HUES48 (cell line): ENCODE measurements at regions not wholly inside any gene's neighbourhood (a gene's known extent, or its start where the extent isn't known, plus 50 kb on each side); places are given as distances from the start of the nearest gene placed in this dataset.

Source experiments
- H3K27ac ChIP-seq: one replicate; pipeline ENCODE4 v1.7.0; 2013; ENCODE audit warnings: low read depth, low read length, inconsistent platforms
- H3K27me3 ChIP-seq: 2 replicates; pipeline ENCODE4 v1.6.1; 2013; ENCODE audit warnings: mild to moderate bottlenecking, low read length; ENCODE audit not compliant: control insufficient read depth, insufficient read depth
- H3K36me3 ChIP-seq: 2 replicates; pipeline ENCODE4 v1.6.1; 2013; ENCODE audit warnings: low read length; ENCODE audit not compliant: control insufficient read depth, insufficient read depth
- H3K4me1 ChIP-seq: 2 replicates; pipeline ENCODE4 v1.6.1; 2013; ENCODE audit warnings: mild to moderate bottlenecking, low read length; ENCODE audit not compliant: control insufficient read depth, insufficient read depth
- H3K4me3 ChIP-seq: 2 replicates; pipeline ENCODE4 v1.5.1; 2013; ENCODE audit warnings: mild to moderate bottlenecking, low read depth, low read length
- H3K9ac ChIP-seq: 2 replicates; pipeline ENCODE4 v1.6.1; 2013; ENCODE audit warnings: mild to moderate bottlenecking, low read depth, low read length, moderate library complexity
- H3K9me3 ChIP-seq: 2 replicates; pipeline ENCODE4 v1.6.1; 2013; ENCODE audit warnings: low read length; ENCODE audit not compliant: control insufficient read depth, insufficient read depth

- Histone ChIP-seq H3K9me3 (0 out of 2 replicates have a peak, but pooled peaks cover 3% of the 10 kb centered on the region), H3K4me1 (no peaks in the 10 kb centered on the region), H3K36me3 (no peaks in the 10 kb centered on the region), H3K4me3 (no peak overlapping the region), H3K9ac (no peak overlapping the region), H3K27me3 (no peaks in the 10 kb centered on the region), H3K27ac (no peak overlapping the region)
These were observed 246.7 kb upstream of the CBLB start for GRCh38 chr3:106115557-106115956.

GRCh38 chr3:106116733-106117489 lies 248.1 kb upstream of the CBLB start:
- Histone ChIP-seq H3K27me3 (no peaks in the 10 kb centered on the region), H3K36me3 (no peaks in the 10 kb centered on the region), H3K27ac (no peak overlapping the region), H3K4me1 (no peaks in the 10 kb centered on the region), H3K9me3 (0 out of 2 replicates have a peak, but pooled peaks cover 3% of the 10 kb centered on the region), H3K9ac (no peak overlapping the region), H3K4me3 (no peak overlapping the region)

DNA sequence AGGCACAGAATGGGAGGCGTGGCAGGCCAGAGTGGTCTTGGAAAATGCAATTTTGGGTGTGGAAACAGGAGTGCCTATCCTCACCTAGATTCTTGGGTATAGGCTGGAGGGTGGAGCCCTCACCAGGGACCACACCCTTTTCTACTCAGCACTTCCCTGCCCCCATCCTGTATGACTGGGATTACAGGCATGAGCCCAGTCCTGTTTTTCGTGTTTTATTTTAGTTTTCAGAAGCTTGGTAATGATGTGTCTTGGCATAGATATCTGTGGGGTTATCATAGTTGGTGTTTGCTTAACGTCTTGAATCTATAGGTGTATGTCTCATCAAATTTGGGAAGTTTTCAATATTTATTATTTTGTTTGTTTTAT lies 248.7 kb upstream of the CBLB start:
- H3K9me3 ChIP-seq = 0 out of 2 replicates have a peak, but pooled peaks cover 3% of the 10 kb centered on the region
- no peaks in the 10 kb centered on the region for H3K4me1 ChIP-seq
- H3K27me3 ChIP-seq = no peaks in the 10 kb centered on the region
- H3K9ac ChIP-seq = no peak overlapping the region
- no peak overlapping the region for H3K4me3 ChIP-seq
- H3K36me3 ChIP-seq = no peaks in the 10 kb centered on the region
- H3K27ac ChIP-seq = no peak overlapping the region

DNA sequence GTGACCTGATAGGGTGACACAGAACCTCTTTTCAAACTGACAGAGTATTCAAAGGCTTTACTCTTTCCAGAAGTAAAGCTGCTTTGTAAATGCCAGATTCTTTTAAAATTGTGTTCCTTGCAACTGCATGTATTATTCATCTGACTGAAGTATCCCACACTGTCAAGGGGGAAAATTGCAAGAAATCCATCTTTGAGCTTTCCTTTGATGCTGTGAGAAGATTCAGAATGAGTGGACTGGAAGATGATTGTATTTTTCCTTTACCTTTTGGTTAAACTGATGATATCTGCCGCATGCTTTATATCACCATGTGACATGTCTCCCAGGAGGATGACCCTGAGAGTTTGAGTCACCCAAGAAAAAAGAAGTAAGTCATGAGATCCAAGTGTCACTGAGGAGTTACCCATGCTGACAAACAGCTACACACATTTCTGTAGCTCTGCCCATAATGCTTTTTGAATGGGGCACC lies 250.8 kb upstream of the CBLB start:
- no peaks in the 10 kb centered on the region for H3K4me1 ChIP-seq
- no peaks in the 10 kb centered on the region for H3K36me3 ChIP-seq
- H3K27ac ChIP-seq = no peak overlapping the region
- no peaks in the 10 kb centered on the region for H3K9me3 ChIP-seq
- H3K27me3 ChIP-seq = no peaks in the 10 kb centered on the region
- no peak overlapping the region for H3K4me3 ChIP-seq
- H3K9ac ChIP-seq = no peak overlapping the region

- no peaks in the 10 kb centered on the region for H3K9me3 ChIP-seq
- H3K4me3 ChIP-seq = no peak overlapping the region
- H3K9ac ChIP-seq = no peak overlapping the region
- H3K27ac ChIP-seq = no peak overlapping the region
- H3K4me1 ChIP-seq = no peaks in the 10 kb centered on the region
- no peaks in the 10 kb centered on the region for H3K27me3 ChIP-seq
- no peaks in the 10 kb centered on the region for H3K36me3 ChIP-seq
These were observed 251.5 kb upstream of the CBLB start for GRCh38 chr3:106120356-106120755.

DNA sequence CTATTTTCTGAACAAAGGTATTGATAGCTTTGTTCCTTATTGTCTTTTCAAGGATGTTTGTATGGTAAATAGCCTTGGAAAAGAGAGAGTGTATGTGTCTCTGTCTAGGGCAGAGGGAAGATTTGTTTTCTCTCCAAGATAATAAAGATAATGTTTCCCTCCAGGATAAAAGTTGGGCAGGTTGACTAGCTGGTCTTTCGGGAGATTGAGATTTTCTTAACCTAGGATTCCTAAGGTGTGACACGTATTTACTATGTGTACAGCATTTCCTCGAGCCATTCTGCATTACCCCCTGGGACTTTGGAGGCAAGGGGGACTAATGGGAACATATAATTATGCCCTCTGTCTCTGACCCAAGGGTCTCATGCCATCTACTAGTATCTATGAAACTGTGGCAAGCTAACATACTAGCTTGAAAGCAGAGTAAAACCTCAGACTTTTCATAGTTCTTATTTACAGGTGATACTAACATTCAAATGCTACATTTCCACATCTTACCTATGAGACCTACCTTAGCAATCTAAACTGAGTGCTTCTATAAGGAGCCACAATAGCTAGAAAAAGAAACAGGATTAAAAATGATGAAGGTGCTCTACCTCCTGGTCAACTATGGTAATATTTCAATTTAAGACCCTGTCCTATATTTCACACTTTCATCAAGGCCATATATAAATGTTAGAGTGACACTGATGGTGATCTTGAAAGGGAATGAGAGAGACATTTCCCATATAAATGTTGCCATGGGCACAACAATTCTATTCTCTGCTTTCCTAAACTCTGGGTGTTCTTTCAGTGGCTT lies 252.9 kb upstream of the CBLB start:
- no peak overlapping the region for H3K9ac ChIP-seq
- no peaks in the 10 kb centered on the region for H3K4me1 ChIP-seq
- H3K27ac ChIP-seq = no peak overlapping the region
- no peaks in the 10 kb centered on the region for H3K9me3 ChIP-seq
- H3K36me3 ChIP-seq = no peaks in the 10 kb centered on the region
- H3K27me3 ChIP-seq = no peaks in the 10 kb centered on the region
- H3K4me3 ChIP-seq = no peak overlapping the region

GRCh38 chr3:106124818-106125217 lies 256.0 kb upstream of the CBLB start:
- H3K4me3 ChIP-seq = no peak overlapping the region
- H3K9ac ChIP-seq = no peak overlapping the region
- no peaks in the 10 kb centered on the region for H3K4me1 ChIP-seq
- H3K27ac ChIP-seq = no peak overlapping the region
- no peaks in the 10 kb centered on the region for H3K36me3 ChIP-seq
- H3K9me3 ChIP-seq = no peaks in the 10 kb centered on the region
- H3K27me3 ChIP-seq = no peaks in the 10 kb centered on the region

- Histone ChIP-seq H3K4me1 (no peaks in the 10 kb centered on the region), H3K27me3 (no peaks in the 10 kb centered on the region), H3K36me3 (no peaks in the 10 kb centered on the region), H3K9me3 (no peaks in the 10 kb centered on the region), H3K27ac (no peak overlapping the region), H3K9ac (no peak overlapping the region), H3K4me3 (no peak overlapping the region)
These were observed 256.5 kb upstream of the CBLB start for GRCh38 chr3:106125321-106125720.

GRCh38 chr3:106126067-106126845 lies 257.4 kb upstream of the CBLB start:
- no peak overlapping the region for H3K4me3 ChIP-seq
- H3K4me1 ChIP-seq = peaks cover 7% of the 10 kb centered on the region; the same call in 1 of the 2 replicates
- no peak overlapping the region for H3K27ac ChIP-seq
- H3K27me3 ChIP-seq = no peaks in the 10 kb centered on the region
- no peaks in the 10 kb centered on the region for H3K9me3 ChIP-seq
- H3K36me3 ChIP-seq = no peaks in the 10 kb centered on the region
- H3K9ac ChIP-seq = no peak overlapping the region

DNA sequence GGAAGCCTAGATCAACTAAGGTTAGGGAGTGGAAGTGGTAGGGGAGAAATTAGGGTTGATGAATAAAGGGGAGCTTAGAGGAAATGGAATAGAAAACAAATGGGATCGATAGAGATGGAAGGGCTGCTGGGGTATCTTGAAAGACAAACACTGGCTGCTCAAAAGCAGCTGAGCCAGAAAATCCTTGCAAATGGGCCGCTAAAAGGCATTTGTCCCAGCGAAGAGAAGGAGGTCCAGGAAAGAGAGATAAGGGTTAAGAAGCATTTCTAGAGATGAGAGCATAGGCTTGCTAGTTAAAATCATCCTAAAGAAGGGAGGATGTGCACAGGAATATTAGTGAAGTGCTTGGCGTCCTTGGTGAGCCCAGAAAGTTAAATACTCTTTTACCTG lies 258.0 kb upstream of the CBLB start:
- H3K27ac ChIP-seq = no peak overlapping the region
- no peaks in the 10 kb centered on the region for H3K36me3 ChIP-seq
- H3K9me3 ChIP-seq = no peaks in the 10 kb centered on the region
- peaks cover 9% of the 10 kb centered on the region; the same call in 1 of the 2 replicates for H3K4me1 ChIP-seq
- H3K4me3 ChIP-seq = no peak overlapping the region
- no peaks in the 10 kb centered on the region for H3K27me3 ChIP-seq
- no peak overlapping the region for H3K9ac ChIP-seq
